Breast epithelium (tissue), 4 donors: ENCODE measurements at regions not wholly inside any gene's neighbourhood (a gene's known extent, or its start where the extent isn't known, plus 50 kb on each side); places are given as distances from the start of the nearest gene placed in this dataset.

Source experiments
- DNase-seq, 2 donors: peaks; one replicate each; pipeline ENCODE4 v3.0.0-alpha.2; 2019; ENCODE audit warnings: low spot score in 2 of 2
- H3K27ac ChIP-seq, 2 donors: fragments of 200-600 bp; sonication (generic) in 1 of 2; one replicate each; pipeline ENCODE4 v1.5.1; 2016 to 2019; ENCODE audit warnings: mild to moderate bottlenecking in 1 of 2
- H3K27me3 ChIP-seq, 2 donors: fragments of 200-600 bp; sonication (generic) in 1 of 2; one replicate each; pipeline versions ENCODE4 v1.5.1 to v1.6.0; 2017 to 2019; ENCODE audit warnings: control low read depth in 1 of 2, mild to moderate bottlenecking in 1 of 2
- H3K36me3 ChIP-seq: fragments of 200-600 bp; one replicate; pipeline ENCODE4 v1.5.1; 2019
- H3K4me1 ChIP-seq, 2 donors: fragments of 200-600 bp; sonication (generic); one replicate each; pipeline ENCODE4 v1.5.1; 2016 to 2019; ENCODE audit warnings: control low read depth in 1 of 2
- H3K4me3 ChIP-seq, 3 donors: fragments of 200-600 bp; sonication (generic); 1 replicate in 2 of 3; 2 replicates in 1 of 3; pipeline ENCODE4 v1.5.1; 2016 to 2019; ENCODE audit warnings: mild to moderate bottlenecking in 3 of 3, moderate library complexity in 2 of 3
- H3K9me3 ChIP-seq, 2 donors: fragments of 200-600 bp; sonication (generic) in 1 of 2; one replicate each; pipeline ENCODE4 v1.5.1; 2016 to 2019; ENCODE audit warnings: control low read depth in 1 of 2
- CTCF ChIP-seq, 3 donors: fragments of 450-650 bp; IDR thresholded peaks; one replicate each; pipeline ENCODE4 v1.5.1; 2016 to 2017; ENCODE audit warnings: antibody characterized with exemption in 3 of 3, mild to moderate bottlenecking in 3 of 3, moderate library complexity in 3 of 3
- POLR2A ChIP-seq: fragments of 450-650 bp; IDR thresholded peaks from one replicate; pipeline ENCODE4 v1.6.1; 2016; ENCODE audit warnings: antibody characterized with exemption, mild to moderate bottlenecking, moderate library complexity
- POLR2AphosphoS5 ChIP-seq, 3 donors: sonication (generic); formaldehyde crosslinking; IDR thresholded peaks; one replicate each; pipeline ENCODE4 v1.6.1; 2017; ENCODE audit warnings: antibody characterized with exemption in 3 of 3
- intact Hi-C: fragments of 100-400 bp; cut with DNase I; formaldehyde crosslinking; loops from one replicate; pipeline ENCODE4 v1.15.1; 2023; ENCODE audit warnings: low total_unique reads

- no peak overlapping the region for H3K4me3 ChIP-seq
- H3K4me1 ChIP-seq: no peaks in the 10 kb centered on the region
- H3K27me3 ChIP-seq: no peaks in the 10 kb centered on the region
- DNase-seq: no peak
- intact Hi-C loops: no loop called here
- TF ChIP-seq POLR2AphosphoS5 (IDR thresholded peaks at IDR 0.05): no peak
- TF ChIP-seq POLR2A: no peak
- no peak for TF ChIP-seq CTCF (IDR thresholded peaks at IDR 0.05)
- no peaks in the 10 kb centered on the region for H3K9me3 ChIP-seq
- no peaks in the 10 kb centered on the region for H3K36me3 ChIP-seq
- H3K27ac ChIP-seq: no peak overlapping the region
Observed at GRCh38 chr20:51195419-51195901, 172.6 kb upstream of the KCNG1 start.

GRCh38 chr20:51193066-51193772 is 170.3 kb upstream of the KCNG1 start:
- H3K27ac ChIP-seq: no peak overlapping the region
- no peaks in the 10 kb centered on the region for H3K36me3 ChIP-seq
- intact Hi-C loops: no loop called here
- no peaks in the 10 kb centered on the region for H3K4me1 ChIP-seq
- no peaks in the 10 kb centered on the region for H3K27me3 ChIP-seq
- TF ChIP-seq CTCF (IDR thresholded peaks at IDR 0.05): no peak
- TF ChIP-seq POLR2AphosphoS5 (IDR thresholded peaks at IDR 0.05): no peak
- no peak for TF ChIP-seq POLR2A
- no peak for DNase-seq
- no peak overlapping the region for H3K4me3 ChIP-seq
- H3K9me3 ChIP-seq: no peaks in the 10 kb centered on the region

GRCh38 chr20:51190783-51191180 is 167.9 kb upstream of the KCNG1 start:
- Histone ChIP-seq H3K27me3 (no peaks in the 10 kb centered on the region), H3K36me3 (no peaks in the 10 kb centered on the region), H3K9me3 (no peaks in the 10 kb centered on the region), H3K27ac (no peak overlapping the region), H3K4me3 (no peak overlapping the region), H3K4me1 (no peaks in the 10 kb centered on the region)
- no peak for DNase-seq
- intact Hi-C loops: no loop called here
- TF ChIP-seq CTCF (IDR thresholded peaks at IDR 0.05) (no peak), POLR2AphosphoS5 (IDR thresholded peaks at IDR 0.05) (no peak)

GRCh38 chr20:51189814-51190782 is 167.2 kb upstream of the KCNG1 start:
- H3K4me1 ChIP-seq: no peaks in the 10 kb centered on the region
- TF ChIP-seq POLR2AphosphoS5 (IDR thresholded peaks at IDR 0.05) (no peak), CTCF (IDR thresholded peaks at IDR 0.05) (no peak), POLR2A (no peak)
- intact Hi-C loops: no loop called here
- H3K27me3 ChIP-seq: no peaks in the 10 kb centered on the region
- DNase-seq: no peak
- no peaks in the 10 kb centered on the region for H3K9me3 ChIP-seq
- no peak overlapping the region for H3K27ac ChIP-seq
- H3K36me3 ChIP-seq: no peaks in the 10 kb centered on the region
- H3K4me3 ChIP-seq: no peak overlapping the region

GRCh38 chr20:51188941-51189340 is 166.0 kb upstream of the KCNG1 start:
- H3K27me3 ChIP-seq: no peaks in the 10 kb centered on the region
- intact Hi-C loops: no loop called here

More at GRCh38 chr20:51188941-51189340, 166.0 kb upstream of the KCNG1 start:
- H3K4me3 ChIP-seq: no peak overlapping the region
- H3K4me1 ChIP-seq: no peaks in the 10 kb centered on the region
- H3K27ac ChIP-seq: no peak overlapping the region
- DNase-seq: no peak
- TF ChIP-seq POLR2A (no peak), POLR2AphosphoS5 (IDR thresholded peaks at IDR 0.05) (no peak), CTCF (IDR thresholded peaks at IDR 0.05) (no peak)
- H3K36me3 ChIP-seq: no peaks in the 10 kb centered on the region
- H3K9me3 ChIP-seq: no peaks in the 10 kb centered on the region
